Tibial nerve (tissue), 4 donors: ENCODE measurements at regions not wholly inside any gene's neighbourhood (a gene's known extent, or its start where the extent isn't known, plus 50 kb on each side); places are given as distances from the start of the nearest gene placed in this dataset.

Experiments
- DNase-seq, 2 donors: peaks; one replicate each; pipeline ENCODE4 v3.0.0-alpha.2; 2019; ENCODE audit warnings: low spot score in 2 of 2
- H3K27ac ChIP-seq, 4 donors: fragments of 200-600 bp; sonication (generic) in 3 of 4; one replicate each; pipeline ENCODE4 v1.5.1; 2017 to 2019; ENCODE audit warnings: mild to moderate bottlenecking in 1 of 4
- H3K27me3 ChIP-seq, 2 donors: fragments of 200-600 bp; sonication (generic) in 1 of 2; one replicate each; pipeline versions ENCODE4 v1.5.1 to v1.6.0; 2017 to 2019
- H3K36me3 ChIP-seq, 3 donors: fragments of 200-600 bp; sonication (generic); one replicate each; pipeline ENCODE4 v1.5.1; 2018 to 2019
- H3K4me1 ChIP-seq, 4 donors: fragments of 200-600 bp; sonication (generic) in 3 of 4; one replicate each; pipeline ENCODE4 v1.5.1; 2017 to 2019
- H3K4me3 ChIP-seq, 4 donors: fragments of 200-600 bp; sonication (generic) in 3 of 4; one replicate each; pipeline ENCODE4 v1.5.1; 2017 to 2019; ENCODE audit warnings: mild to moderate bottlenecking in 1 of 4, moderate library complexity in 1 of 4
- H3K9me3 ChIP-seq, 4 donors: fragments of 200-600 bp; sonication (generic) in 3 of 4; one replicate each; pipeline ENCODE4 v1.5.1; 2017 to 2019
- EP300 ChIP-seq, 2 donors: sonication (generic); formaldehyde crosslinking; IDR thresholded peaks; one replicate each; pipeline ENCODE4 v1.6.1; 2017; ENCODE audit warnings: antibody characterized with exemption in 2 of 2, mild to moderate bottlenecking in 1 of 2
- POLR2A ChIP-seq, 2 donors: fragments of 450-650 bp; IDR thresholded peaks; one replicate each; pipeline ENCODE4 v1.6.1; 2017; ENCODE audit warnings: antibody characterized with exemption in 2 of 2, mild to moderate bottlenecking in 2 of 2, moderate library complexity in 2 of 2
- WGBS, 2 donors: methylation state at CpG; one replicate each; pipeline ENCODE4 v1.1.5; 2018; 5-methylcytosine and 5-hydroxymethylcytosine counted together
- TF ChIP-seq, protein P1 (sequence below), 5 experiments: fragments of 200-600 bp in 3 of 5; fragments of 450-650 bp in 2 of 5; sonication (generic) in 3 of 5; IDR thresholded peaks; one replicate each; pipeline ENCODE4 v1.5.1; 2016 to 2019; ENCODE audit warnings: antibody characterized with exemption in 5 of 5, mild to moderate bottlenecking in 3 of 5, moderate library complexity in 2 of 5

- H3K36me3 ChIP-seq: no peaks in the 10 kb centered on the region
These were observed 305.8 kb upstream of the SYNCRIP start for GRCh38 chr6:85948481-85948880.

DNA sequence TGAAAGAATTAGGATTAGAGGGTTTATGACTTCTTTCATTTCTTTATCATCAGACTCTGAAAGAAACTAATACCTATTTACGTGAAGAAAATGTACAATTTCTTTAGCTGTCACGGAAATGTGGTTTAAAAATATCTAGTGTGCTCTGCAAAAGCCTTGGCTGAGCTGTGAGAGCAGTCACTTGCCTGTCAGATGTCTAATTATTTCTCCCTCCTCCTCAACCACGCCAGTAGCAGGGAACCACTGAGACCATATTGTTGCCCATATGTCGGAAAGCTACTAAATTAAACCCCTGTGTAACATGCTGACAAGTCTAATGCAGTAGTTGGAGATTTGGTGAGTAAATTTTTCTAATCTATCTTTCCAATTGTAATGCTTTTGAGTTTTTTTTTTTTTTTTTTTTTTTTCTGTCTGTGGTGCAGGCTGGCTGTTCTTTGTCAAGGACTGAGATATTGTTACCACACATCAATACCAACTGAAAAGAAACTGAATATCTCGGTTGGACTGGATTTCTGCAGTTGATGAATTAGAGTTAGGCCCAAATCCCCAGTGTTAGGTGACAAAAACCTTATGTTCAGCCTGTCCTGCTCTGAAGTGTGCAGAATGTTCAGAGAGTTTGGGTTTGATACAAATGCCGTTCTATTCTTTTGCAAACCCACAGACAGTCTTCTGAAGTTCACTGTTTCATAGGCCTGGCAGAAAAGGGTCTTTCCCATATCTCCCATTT is 302.9 kb upstream of the SYNCRIP start:
- Histone ChIP-seq H3K27ac (no peak overlapping the region), H3K36me3 (no peaks in the 10 kb centered on the region), H3K4me3 (no peak overlapping the region), H3K27me3 (no peaks in the 10 kb centered on the region), H3K4me1 (no peaks in the 10 kb centered on the region), H3K9me3 (peaks cover 0 to 3% (median 0%) of the 10 kb centered on the region in 4 donors)
- WGBS, 2 donors: 50 to 56% methylated on average over 6 of the region's 6 CpGs
- TF ChIP-seq POLR2A (IDR thresholded peaks at IDR 0.05) (no peak), EP300 (IDR thresholded peaks at IDR 0.05) (no peak)
- TF ChIP-seq, protein P1, sequence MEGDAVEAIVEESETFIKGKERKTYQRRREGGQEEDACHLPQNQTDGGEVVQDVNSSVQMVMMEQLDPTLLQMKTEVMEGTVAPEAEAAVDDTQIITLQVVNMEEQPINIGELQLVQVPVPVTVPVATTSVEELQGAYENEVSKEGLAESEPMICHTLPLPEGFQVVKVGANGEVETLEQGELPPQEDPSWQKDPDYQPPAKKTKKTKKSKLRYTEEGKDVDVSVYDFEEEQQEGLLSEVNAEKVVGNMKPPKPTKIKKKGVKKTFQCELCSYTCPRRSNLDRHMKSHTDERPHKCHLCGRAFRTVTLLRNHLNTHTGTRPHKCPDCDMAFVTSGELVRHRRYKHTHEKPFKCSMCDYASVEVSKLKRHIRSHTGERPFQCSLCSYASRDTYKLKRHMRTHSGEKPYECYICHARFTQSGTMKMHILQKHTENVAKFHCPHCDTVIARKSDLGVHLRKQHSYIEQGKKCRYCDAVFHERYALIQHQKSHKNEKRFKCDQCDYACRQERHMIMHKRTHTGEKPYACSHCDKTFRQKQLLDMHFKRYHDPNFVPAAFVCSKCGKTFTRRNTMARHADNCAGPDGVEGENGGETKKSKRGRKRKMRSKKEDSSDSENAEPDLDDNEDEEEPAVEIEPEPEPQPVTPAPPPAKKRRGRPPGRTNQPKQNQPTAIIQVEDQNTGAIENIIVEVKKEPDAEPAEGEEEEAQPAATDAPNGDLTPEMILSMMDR (IDR thresholded peaks at IDR 0.05): no peak
- no peak for DNase-seq

More at GRCh38 chr6:85948481-85948880, 305.8 kb upstream of the SYNCRIP start:
- H3K27me3 ChIP-seq: no peaks in the 10 kb centered on the region
- no peak overlapping the region for H3K4me3 ChIP-seq
- H3K27ac ChIP-seq: no peak overlapping the region
- 52 to 62% methylated on average over 3 of the region's 3 CpGs for WGBS, 2 donors
- peaks cover 0 to 15% (median 0%) of the 10 kb centered on the region in 4 donors for H3K9me3 ChIP-seq
- TF ChIP-seq, protein P1 (IDR thresholded peaks at IDR 0.05): no peak
- TF ChIP-seq EP300 (IDR thresholded peaks at IDR 0.05): no peak
- no peak for TF ChIP-seq POLR2A (IDR thresholded peaks at IDR 0.05)
- no peaks in the 10 kb centered on the region for H3K4me1 ChIP-seq
- DNase-seq: no peak

DNA sequence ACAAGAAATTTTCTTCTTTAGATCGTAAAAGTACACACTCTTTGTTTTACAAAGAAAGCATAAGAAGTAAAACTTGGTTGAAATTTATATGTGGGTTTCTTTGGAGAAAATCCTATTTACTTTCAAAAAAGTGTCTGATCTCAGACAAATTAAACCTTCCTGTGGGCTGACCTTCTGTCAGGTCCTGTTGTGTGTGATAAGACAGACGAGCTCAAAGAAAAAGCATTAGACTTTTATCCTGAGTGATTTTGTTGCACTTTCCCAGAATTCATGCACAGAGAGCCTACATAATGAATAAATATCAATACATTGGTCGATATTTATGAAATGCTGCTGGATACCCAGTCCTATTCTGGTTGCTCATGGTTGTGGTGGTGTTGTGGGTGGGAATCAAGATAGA is 302.1 kb upstream of the SYNCRIP start:
- 84 to 85% methylated on average over 3 of the region's 3 CpGs for WGBS, 2 donors
- no peak for DNase-seq
- no peak overlapping the region for H3K4me3 ChIP-seq

GRCh38 chr6:85942844-85943243 is 300.2 kb upstream of the SYNCRIP start:
- DNase-seq: no peak
- Histone ChIP-seq H3K27me3 (no peaks in the 10 kb centered on the region), H3K36me3 (no peaks in the 10 kb centered on the region), H3K4me1 (no peaks in the 10 kb centered on the region), H3K4me3 (no peak overlapping the region), H3K9me3 (no peaks in the 10 kb centered on the region), H3K27ac (no peak overlapping the region)
- WGBS, 2 donors: 89 to 93% methylated on average over 2 of the region's 2 CpGs
- TF ChIP-seq, protein P1 (IDR thresholded peaks at IDR 0.05): no peak
- TF ChIP-seq EP300 (IDR thresholded peaks at IDR 0.05) (no peak), POLR2A (IDR thresholded peaks at IDR 0.05) (no peak)

More for the DNA sequence above, 302.1 kb upstream of the SYNCRIP start:
- H3K27ac ChIP-seq: no peak overlapping the region
- no peak for TF ChIP-seq POLR2A (IDR thresholded peaks at IDR 0.05)
- TF ChIP-seq, protein P1 (IDR thresholded peaks at IDR 0.05): no peak
- no peak for TF ChIP-seq EP300 (IDR thresholded peaks at IDR 0.05)
- H3K4me1 ChIP-seq: no peaks in the 10 kb centered on the region
- H3K36me3 ChIP-seq: no peaks in the 10 kb centered on the region
- H3K27me3 ChIP-seq: no peaks in the 10 kb centered on the region
- no peaks in the 10 kb centered on the region for H3K9me3 ChIP-seq

GRCh38 chr6:85936916-85937315 is 294.2 kb upstream of the SYNCRIP start:
- Histone ChIP-seq H3K4me1 (no peaks in the 10 kb centered on the region), H3K4me3 (no peak overlapping the region), H3K27ac (no peak overlapping the region), H3K9me3 (peaks cover 0 to 10% (median 0%) of the 10 kb centered on the region in 4 donors), H3K36me3 (no peaks in the 10 kb centered on the region), H3K27me3 (no peaks in the 10 kb centered on the region)
- TF ChIP-seq EP300 (IDR thresholded peaks at IDR 0.05): no peak
- no peak for TF ChIP-seq POLR2A (IDR thresholded peaks at IDR 0.05)
- TF ChIP-seq, protein P1 (IDR thresholded peaks at IDR 0.05): no peak
- no peak for DNase-seq
- 92 to 100% methylated on average over 1 of the region's 1 CpG for WGBS, 2 donors
